GM12875 (cell line): ENCODE measurements at regions not wholly inside any gene's neighbourhood (a gene's known extent, or its start where the extent isn't known, plus 50 kb on each side); places are given as distances from the start of the nearest gene placed in this dataset.

Experiments used
- H3K4me3 ChIP-seq: one replicate; pipeline ENCODE4 v1.5.1; 2011; ENCODE audit warnings: low read depth, low read length, control low read depth
- TF ChIP-seq, protein P1 (sequence below): IDR thresholded peaks from 2 replicates; pipeline ENCODE4 v1.5.1; 2011; ENCODE audit warnings: low read depth, mild to moderate bottlenecking, control low read depth, inconsistent platforms, low read length, moderate library complexity, borderline replicate concordance; ENCODE audit not compliant: insufficient read depth

DNA sequence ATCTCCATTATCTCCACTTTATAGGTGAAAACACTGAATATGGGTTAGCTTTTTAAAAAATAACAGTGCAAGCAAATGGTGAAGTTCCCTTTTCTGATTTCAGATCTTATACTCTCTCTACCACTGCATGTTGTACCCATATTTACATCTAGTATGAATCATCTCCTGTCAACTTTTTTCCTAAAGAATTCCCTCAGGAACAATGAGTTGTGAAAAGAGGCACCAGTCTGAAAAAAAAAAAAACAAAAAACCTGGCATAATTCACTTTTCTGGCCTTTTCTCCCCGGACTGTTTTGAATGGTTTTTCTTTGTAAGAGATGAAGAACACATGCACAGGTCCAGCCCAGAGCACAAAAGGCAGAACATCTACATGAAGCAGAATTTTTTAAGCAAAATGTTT, 596.0 kb downstream of the COL12A1 start:
- no peak overlapping the region for H3K4me3 ChIP-seq
- TF ChIP-seq, protein P1, sequence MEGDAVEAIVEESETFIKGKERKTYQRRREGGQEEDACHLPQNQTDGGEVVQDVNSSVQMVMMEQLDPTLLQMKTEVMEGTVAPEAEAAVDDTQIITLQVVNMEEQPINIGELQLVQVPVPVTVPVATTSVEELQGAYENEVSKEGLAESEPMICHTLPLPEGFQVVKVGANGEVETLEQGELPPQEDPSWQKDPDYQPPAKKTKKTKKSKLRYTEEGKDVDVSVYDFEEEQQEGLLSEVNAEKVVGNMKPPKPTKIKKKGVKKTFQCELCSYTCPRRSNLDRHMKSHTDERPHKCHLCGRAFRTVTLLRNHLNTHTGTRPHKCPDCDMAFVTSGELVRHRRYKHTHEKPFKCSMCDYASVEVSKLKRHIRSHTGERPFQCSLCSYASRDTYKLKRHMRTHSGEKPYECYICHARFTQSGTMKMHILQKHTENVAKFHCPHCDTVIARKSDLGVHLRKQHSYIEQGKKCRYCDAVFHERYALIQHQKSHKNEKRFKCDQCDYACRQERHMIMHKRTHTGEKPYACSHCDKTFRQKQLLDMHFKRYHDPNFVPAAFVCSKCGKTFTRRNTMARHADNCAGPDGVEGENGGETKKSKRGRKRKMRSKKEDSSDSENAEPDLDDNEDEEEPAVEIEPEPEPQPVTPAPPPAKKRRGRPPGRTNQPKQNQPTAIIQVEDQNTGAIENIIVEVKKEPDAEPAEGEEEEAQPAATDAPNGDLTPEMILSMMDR = no peak

DNA sequence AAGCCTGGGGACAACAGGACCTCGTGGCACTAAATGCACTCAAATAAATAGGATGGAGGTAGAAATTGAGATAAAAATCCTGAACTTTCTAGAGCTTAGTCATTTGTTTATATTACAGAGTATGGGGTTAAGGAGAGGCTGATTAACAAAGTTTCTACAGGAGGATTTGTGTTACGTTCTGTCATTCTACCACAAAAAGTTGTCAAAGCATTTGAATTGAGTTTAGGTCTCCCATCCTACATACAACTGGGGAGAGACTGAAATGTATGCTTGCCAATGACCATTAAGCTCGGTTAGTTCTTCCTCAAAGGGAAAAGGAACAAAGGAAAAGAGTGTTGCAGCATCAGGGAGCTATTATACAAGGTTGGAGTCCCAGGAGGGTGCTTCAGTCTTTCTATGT, 597.9 kb downstream of the COL12A1 start:
- no peak overlapping the region for H3K4me3 ChIP-seq
- TF ChIP-seq, protein P1 = no peak

DNA sequence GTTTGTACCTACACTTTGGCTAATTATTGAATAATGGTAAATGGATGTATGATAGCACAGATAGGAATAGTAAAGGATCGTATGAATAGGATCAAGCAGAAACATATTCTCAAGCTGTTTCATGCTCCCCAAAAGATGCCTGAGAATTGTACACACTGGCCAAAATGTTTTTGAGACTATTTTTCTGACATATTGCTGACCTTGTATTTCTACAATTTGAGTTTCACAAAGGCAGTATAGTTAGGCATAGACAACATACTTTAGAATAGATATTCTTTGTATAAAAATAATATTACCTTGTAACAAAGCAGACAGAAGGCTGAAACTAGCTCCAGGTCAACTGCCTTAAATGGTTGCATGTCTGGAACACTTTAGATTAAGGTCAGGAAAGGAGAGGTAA, 598.4 kb downstream of the COL12A1 start:
- TF ChIP-seq, protein P1 = no peak
- no peak overlapping the region for H3K4me3 ChIP-seq

DNA sequence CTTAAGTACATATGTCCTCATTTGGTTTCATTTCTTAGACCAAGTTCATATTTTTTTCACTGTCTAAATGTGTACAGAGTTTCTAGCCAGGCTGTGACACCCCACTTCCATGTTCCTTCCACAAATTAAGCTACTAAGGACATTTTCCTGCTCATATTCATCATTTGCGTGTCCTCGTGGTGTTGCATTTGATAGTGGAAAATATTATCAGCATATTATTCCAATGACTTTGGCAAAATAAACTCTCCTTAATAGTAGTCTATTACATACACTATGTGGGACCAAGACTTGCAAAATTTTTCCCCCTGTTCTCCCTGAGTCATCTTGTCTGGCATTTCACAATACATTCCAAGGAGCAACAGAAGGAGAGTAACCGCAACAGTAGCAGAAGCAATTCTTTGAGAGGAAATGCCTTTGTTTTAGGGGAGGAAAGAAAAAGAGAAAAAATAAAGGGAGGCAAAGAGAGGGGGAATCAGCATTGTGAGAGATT, 599.2 kb downstream of the COL12A1 start:
- TF ChIP-seq, protein P1 = no peak

DNA sequence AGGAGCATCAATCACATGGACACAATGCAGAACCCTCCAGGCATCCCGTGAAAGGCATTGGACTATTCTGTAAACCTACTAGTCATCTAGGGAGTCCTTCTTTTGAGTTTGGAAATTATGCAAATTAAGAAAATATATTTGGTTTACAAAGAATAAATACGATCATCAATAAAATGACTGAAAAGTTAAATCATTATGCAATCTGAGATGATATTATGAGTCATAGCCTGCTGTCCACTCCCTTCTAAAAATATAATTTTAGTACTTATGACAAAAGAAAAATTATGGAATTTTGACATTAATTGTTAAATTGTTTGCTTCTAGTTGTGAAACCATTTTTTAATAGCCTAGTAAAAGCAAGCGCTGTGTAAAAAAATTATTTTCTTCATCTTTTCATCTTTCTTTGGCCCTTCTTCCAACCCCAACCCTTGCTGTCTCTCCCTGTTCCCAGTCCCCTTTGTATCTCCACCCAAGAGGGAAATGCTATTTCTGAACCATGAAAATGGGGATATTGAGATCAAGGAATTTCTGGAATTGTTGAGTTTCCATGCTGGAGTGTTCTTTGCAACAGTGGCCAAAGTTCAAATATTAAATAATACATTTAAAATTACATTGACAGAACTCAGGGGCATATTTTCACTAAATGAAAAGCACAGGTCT, 599.8 kb downstream of the COL12A1 start:
- H3K4me3 ChIP-seq = no peak overlapping the region
- TF ChIP-seq, protein P1 = no peak

More for the DNA sequence above, 599.2 kb downstream of the COL12A1 start:
- no peak overlapping the region for H3K4me3 ChIP-seq

DNA sequence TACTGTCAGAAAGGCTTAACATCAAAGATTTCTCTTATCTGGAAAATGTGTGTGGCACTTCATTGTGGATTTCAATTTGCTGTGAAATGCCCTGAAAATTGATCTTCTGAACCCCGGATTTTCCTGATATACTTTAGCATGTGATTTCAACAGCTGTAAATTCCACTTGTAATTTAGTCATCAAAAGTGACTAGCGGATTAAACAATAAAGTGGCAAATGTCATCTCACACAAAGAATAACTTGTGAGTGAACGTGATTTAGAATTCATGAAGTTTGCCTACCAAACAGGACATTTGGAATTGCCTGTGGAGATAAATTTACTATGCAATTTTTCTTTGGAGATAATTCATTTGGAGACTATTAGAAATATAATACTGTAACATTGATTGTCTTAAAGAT, 601.6 kb downstream of the COL12A1 start:
- no peak overlapping the region for H3K4me3 ChIP-seq
- TF ChIP-seq, protein P1 = no peak
